K562 (cell line): ENCODE measurements at regions not wholly inside any gene's neighbourhood (a gene's known extent, or its start where the extent isn't known, plus 50 kb on each side); places are given as distances from the start of the nearest gene placed in this dataset.

ENCODE experiments used
- ATAC-seq: fragments of 200-7000 bp; cut with Tn5 transposase; 3 replicates; pipeline ENCODE4 v1.9.1; 2020; ENCODE audit warnings: moderate library complexity
- BruUV-seq: library from RNA; stranded (reverse); fragments of 400-500 nt; replicated peaks from 2 replicates; lab custom pipeline; 2021; lab: Mats Ljungman, UMichigan
- CTCF ChIA-PET: fragments of 300-600 bp; formaldehyde crosslinking; extraction: SDS; loops from one replicate; lab custom pipeline; 2021; ENCODE audit warnings: low intra/inter-chr PET ratio; lab: Yijun Ruan, JAX
- POLR2A ChIA-PET: fragments of 300-600, 350-650 bp; sonication (Branson Sonifier 250); formaldehyde crosslinking; extraction: SDS; loops from one replicate; lab custom pipeline; 2021; ENCODE audit warnings: antibody characterized with exemption, inconsistent platforms; lab: Yijun Ruan, JAX
- DNase-seq, 4 experiments: peaks; one replicate each; pipeline versions ENCODE4 v3.0.0 to v3.0.0-alpha.2; 2011 to 2018; ENCODE audit warnings: low spot score in 3 of 4, mixed read lengths in 3 of 4; ENCODE audit errors: extremely low read depth in 1 of 4
- FAIRE-seq: peaks from 2 replicates; lab custom pipeline; 2011; peaks lifted over from hg19 to GRCh38; lab: Jason Lieb, UNC
- H2AFZ ChIP-seq: 2 replicates; pipeline ENCODE4 v1.6.0; 2011; ENCODE audit warnings: low read depth, low read length, control low read depth, inconsistent platforms
- H3K27ac ChIP-seq: fragments of 200-600 bp; 3 replicates; pipeline ENCODE4 v1.8.0; 2011; ENCODE audit warnings: low read depth, mild to moderate bottlenecking, control low read depth, inconsistent platforms, low read length, moderate library complexity, mixed read lengths; ENCODE audit errors: extremely low read depth
- H3K27me3 ChIP-seq, 2 experiments: fragments of 300-600 bp in 1 of 2; 2 replicates in 1 of 2; 3 replicates in 1 of 2; pipeline versions ENCODE4 v1.6.0 to v1.8.0; 2011; ENCODE audit warnings: inconsistent platforms in 2 of 2, low read length in 2 of 2, mild to moderate bottlenecking in 1 of 2, mixed read lengths in 1 of 2, moderate library complexity in 1 of 2; ENCODE audit not compliant: control insufficient read depth in 2 of 2, insufficient read depth in 2 of 2
- H3K36me3 ChIP-seq: fragments of 300-600 bp; 3 replicates; pipeline ENCODE4 v1.8.0; 2011; ENCODE audit warnings: mild to moderate bottlenecking, low read length, inconsistent platforms; ENCODE audit not compliant: control insufficient read depth, insufficient read depth
- H3K4me1 ChIP-seq, 2 experiments: fragments of 200-600 bp in 1 of 2; replicated peaks in 1 of 2; 2 replicates in 1 of 2; 3 replicates in 1 of 2; pipeline versions ENCODE4 v1.5.1 to v1.8.0; 2011; ENCODE audit warnings: inconsistent platforms in 2 of 2, low read length in 2 of 2, mild to moderate bottlenecking in 1 of 2, mixed read lengths in 1 of 2, moderate library complexity in 1 of 2; ENCODE audit not compliant: control insufficient read depth in 2 of 2, insufficient read depth in 2 of 2
- H3K4me2 ChIP-seq: 2 replicates; pipeline ENCODE4 v1.6.1; 2011; ENCODE audit warnings: low read length, control low read depth, inconsistent platforms, mixed read lengths; ENCODE audit not compliant: insufficient read depth
- H3K4me3 ChIP-seq: fragments of 200-600 bp; sonication (generic), shearing (Covaris generic); 2 replicates; pipeline ENCODE4 v1.5.1; 2016; ENCODE audit warnings: control low read depth, inconsistent platforms
- H3K79me2 ChIP-seq: fragments of 200-600 bp; 3 replicates; pipeline ENCODE4 v1.8.0; 2011; ENCODE audit warnings: low read length, inconsistent platforms; ENCODE audit not compliant: control insufficient read depth, insufficient read depth
- H3K9ac ChIP-seq, 2 experiments: 2 replicates each; pipeline versions ENCODE4 v1.6.0 to v1.6.1; 2011; ENCODE audit warnings: low read depth in 2 of 2, low read length in 2 of 2, control low read depth in 1 of 2, inconsistent platforms in 1 of 2, mild to moderate bottlenecking in 1 of 2, mixed read lengths in 1 of 2; ENCODE audit not compliant: insufficient read depth in 1 of 2
- H3K9me1 ChIP-seq: one replicate; pipeline ENCODE4 v1.6.0; 2011; ENCODE audit warnings: inconsistent platforms, mild to moderate bottlenecking, low read length, moderate library complexity; ENCODE audit not compliant: control insufficient read depth, insufficient read depth
- H3K9me3 ChIP-seq: replicated peaks from 2 replicates; pipeline ENCODE4 v1.5.1; 2011; ENCODE audit warnings: low read depth, low read length, inconsistent platforms; ENCODE audit not compliant: control insufficient read depth, insufficient read depth
- H4K20me1 ChIP-seq: replicated peaks from 2 replicates; pipeline ENCODE4 v1.6.1; 2011; ENCODE audit warnings: low read length, inconsistent platforms, mixed read lengths; ENCODE audit not compliant: control insufficient read depth, insufficient read depth
- CTCF ChIP-seq, 3 experiments: IDR thresholded peaks in 2 of 3; conservative IDR thresholded peaks in 1 of 3; 2 replicates each; pipeline ENCODE4 v1.5.1; 2011 to 2012; ENCODE audit warnings: low read length in 3 of 3, mild to moderate bottlenecking in 3 of 3, control low read depth in 2 of 3, improper control_type of control experiment in 1 of 3, inconsistent platforms in 1 of 3, low read depth in 1 of 3, mixed read lengths in 1 of 3, moderate library complexity in 1 of 3; ENCODE audit not compliant: insufficient read depth in 2 of 3
- HBP1 ChIP-seq: fragments of 450-650 bp; formaldehyde crosslinking; IDR thresholded peaks from 2 replicates; pipeline ENCODE4 v1.4.0; 2022; ENCODE audit warnings: missing genetic modification characterization
- HDAC2 ChIP-seq: fragments of 450-650 bp; IDR thresholded peaks from 2 replicates; pipeline ENCODE4 v1.6.1; 2016; ENCODE audit warnings: mild to moderate bottlenecking
- PREB ChIP-seq: sonication (generic); formaldehyde crosslinking; IDR thresholded peaks from 2 replicates; pipeline ENCODE4 v1.8.1; 2023; ENCODE audit warnings: mild to moderate bottlenecking, missing genetic modification reagents
- RBM14 ChIP-seq: fragments of 200-400 bp; formaldehyde crosslinking; IDR thresholded peaks from 2 replicates; pipeline ENCODE4 v1.6.1; 2018; ENCODE audit warnings: low read depth, mild to moderate bottlenecking, low read length, moderate library complexity, borderline replicate concordance; ENCODE audit not compliant: insufficient read depth
- SOX6 ChIP-seq: fragments of 450-650 bp; IDR thresholded peaks from 2 replicates; pipeline ENCODE4 v1.6.1; 2014; ENCODE audit warnings: mild to moderate bottlenecking
- SRSF7 ChIP-seq: fragments of 200-400 bp; formaldehyde crosslinking; optimal IDR thresholded peaks from 2 replicates; pipeline ENCODE3; 2017; ENCODE audit warnings: mild to moderate bottlenecking, low read depth, low read length
- ZNF3 ChIP-seq: fragments of 250-450 bp; sonication (Bioruptor Pico); IDR thresholded peaks from 2 replicates; pipeline ENCODE4 v1.5.0; 2021; ENCODE audit warnings: mild to moderate bottlenecking, moderate library complexity
- WGBS: fragments of 100-300 bp; shearing (Covaris generic); methylation state at CpG from one replicate; pipeline ENCODE4 v1.1.6; 2016; ENCODE audit warnings: low coverage, mixed read lengths; ENCODE audit not compliant: insufficient coverage; ENCODE audit errors: missing lambda C conversion rate; 5-methylcytosine and 5-hydroxymethylcytosine counted together
- in situ Hi-C: fragments of 300-500 bp; cut with MboI; formaldehyde crosslinking; loops from 4 replicates; pipeline ENCODE4 v1.15.0; 2018; ENCODE audit warnings: inconsistent platforms, mixed read lengths
- intact Hi-C: fragments of 100-400 bp; cut with micrococcal nuclease; formaldehyde crosslinking; loops from 2 replicates; pipeline ENCODE4 v1.14.2; 2022

DNA sequence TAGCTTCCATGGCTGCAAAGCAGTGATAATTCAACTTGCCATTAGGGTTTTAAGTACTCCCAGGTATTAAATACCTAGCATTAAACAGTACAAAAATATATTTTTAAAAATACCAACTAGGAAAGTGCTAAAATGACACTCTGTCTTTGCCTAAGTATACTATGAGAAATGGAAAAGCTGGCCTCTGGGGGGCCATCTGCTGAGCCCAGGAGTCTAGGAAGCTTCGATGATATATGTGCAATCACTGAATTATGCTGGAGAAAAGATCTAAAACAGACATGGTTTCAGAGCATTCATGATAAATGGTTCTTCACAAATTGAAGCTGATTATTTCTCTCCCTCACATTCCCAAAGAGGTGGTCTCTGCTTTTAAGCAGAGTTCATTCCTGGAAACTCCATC lies 191.8 kb downstream of the OPA1 start:
- H3K36me3 ChIP-seq, result no peaks in the 10 kb centered on the region
- in situ Hi-C loops, result loop anchor here (5.0 kb wide), 2 partner anchors 352 to 532 kb away; partner anchors contain the start of gene HES1
- POLR2A ChIA-PET, result interaction anchor here (0.8 to 1.5 kb wide), 4 partner anchors 9 to 351 kb away, joined by 3 to 4 read pairs (median 4); partner anchors contain the start of gene HES1

More for the DNA sequence above, 191.8 kb downstream of the OPA1 start:
- no peak for FAIRE-seq
- no TSS peak for BruUV-seq
- ATAC-seq, result no peak
- Histone ChIP-seq H3K27ac (no peak overlapping the region), H2AFZ (no peak overlapping the region)
- TF ChIP-seq RBM14 (no peak), SOX6 (no peak), CTCF (IDR thresholded peaks at IDR 0.05 in 2 of 3, conservative IDR thresholded peaks at IDR 0.05 in 1 of 3; ENCODE audit: insufficient read depth in 2 of 3, low read depth in 1 of 3, low read length in 3 of 3) (0 out of 6 replicates have a peak, but pooled peaks of 1 of the 3 experiments have one; percentile 3), ZNF3 (CRISPR knock-in tag) (no peak), HDAC2 (no peak), PREB (CRISPR knock-in tag) (no peak), HBP1 (CRISPR knock-in tag) (no peak), SRSF7 (no peak)
- TF ChIP-seq, all 486 proteins: peak for 1
- no peak for DNase-seq
- Histone ChIP-seq H3K9me1 (no peaks in the 10 kb centered on the region), H3K4me1 (peaks cover 20 to 35% of the 10 kb centered on the region in 2 experiments; a peak in 4 of 5 replicates), H3K4me2 (no peak overlapping the region), H3K4me3 (no peak overlapping the region), H4K20me1 (no peaks in the 10 kb centered on the region; the same call in 1 of the 2 replicates), H3K9ac (no peak overlapping the region), H3K9me3 (no peaks in the 10 kb centered on the region), H3K27me3 (no peaks in the 10 kb centered on the region), H3K79me2 (no peaks in the 10 kb centered on the region)
- intact Hi-C loops, result loop anchor here (5.0 to 10.0 kb wide), 2 partner anchors 290 to 472 kb away; no protein-coding TSS in a partner anchor
- CTCF ChIA-PET, result interaction anchor here (0.6 to 0.7 kb wide), 2 partner anchors 353 to 466 kb away, joined by 3 to 4 read pairs; no protein-coding TSS in a partner anchor
- WGBS, result 56% methylated on average over 1 of the region's 1 CpG
